HG03520 (cell line): ENCODE measurements at regions not wholly inside any gene's neighbourhood (a gene's known extent, or its start where the extent isn't known, plus 50 kb on each side); places are given as distances from the start of the nearest gene placed in this dataset.

ENCODE experiments used
- ATAC-seq: cut with Tn5 transposase; IDR thresholded peaks from one replicate; pipeline ENCODE4 v1.9.1; 2021; ENCODE audit warnings: mild to moderate bottlenecking, moderate library complexity; ENCODE audit not compliant: unreplicated experiment

DNA sequence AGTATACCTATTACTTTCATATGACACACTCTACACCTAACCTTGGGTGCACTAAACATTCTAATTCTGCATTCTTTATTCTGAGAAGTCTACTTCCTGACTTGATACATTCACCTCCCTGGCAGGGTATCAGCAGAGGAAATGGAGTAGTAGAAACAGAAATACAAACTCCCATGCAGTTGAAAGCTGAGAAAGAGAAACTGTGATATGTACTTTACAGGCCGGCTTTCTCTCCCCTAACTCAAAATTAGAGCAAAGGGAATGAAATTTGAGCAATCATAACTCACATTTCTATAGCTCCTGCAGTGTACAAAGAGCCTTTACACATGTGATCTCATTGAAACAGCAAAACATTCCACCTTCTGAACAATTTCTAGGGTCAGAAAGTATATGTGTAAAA is 135.5 kb upstream of the COL8A1 start:
- no peak for ATAC-seq

DNA sequence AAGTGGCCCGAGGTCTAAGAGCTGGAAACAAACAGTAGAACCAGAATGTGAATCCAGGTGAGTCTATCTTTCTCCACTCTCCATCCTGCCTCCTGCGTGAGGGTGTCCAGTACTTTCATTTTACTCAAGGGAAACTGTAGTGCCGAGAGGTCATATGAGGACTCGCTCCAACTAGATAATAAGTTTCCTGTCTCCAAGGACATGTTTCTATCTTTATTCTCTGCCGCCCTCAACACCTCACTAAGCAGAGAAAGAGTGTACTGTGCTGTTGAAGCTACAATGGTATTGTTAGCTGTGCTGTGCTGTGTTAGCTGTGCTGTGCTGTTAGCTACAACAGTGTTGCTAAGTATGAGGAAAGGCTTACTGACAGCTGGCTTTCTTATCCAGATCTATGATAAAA is 137.9 kb upstream of the COL8A1 start:
- no peak for ATAC-seq

DNA sequence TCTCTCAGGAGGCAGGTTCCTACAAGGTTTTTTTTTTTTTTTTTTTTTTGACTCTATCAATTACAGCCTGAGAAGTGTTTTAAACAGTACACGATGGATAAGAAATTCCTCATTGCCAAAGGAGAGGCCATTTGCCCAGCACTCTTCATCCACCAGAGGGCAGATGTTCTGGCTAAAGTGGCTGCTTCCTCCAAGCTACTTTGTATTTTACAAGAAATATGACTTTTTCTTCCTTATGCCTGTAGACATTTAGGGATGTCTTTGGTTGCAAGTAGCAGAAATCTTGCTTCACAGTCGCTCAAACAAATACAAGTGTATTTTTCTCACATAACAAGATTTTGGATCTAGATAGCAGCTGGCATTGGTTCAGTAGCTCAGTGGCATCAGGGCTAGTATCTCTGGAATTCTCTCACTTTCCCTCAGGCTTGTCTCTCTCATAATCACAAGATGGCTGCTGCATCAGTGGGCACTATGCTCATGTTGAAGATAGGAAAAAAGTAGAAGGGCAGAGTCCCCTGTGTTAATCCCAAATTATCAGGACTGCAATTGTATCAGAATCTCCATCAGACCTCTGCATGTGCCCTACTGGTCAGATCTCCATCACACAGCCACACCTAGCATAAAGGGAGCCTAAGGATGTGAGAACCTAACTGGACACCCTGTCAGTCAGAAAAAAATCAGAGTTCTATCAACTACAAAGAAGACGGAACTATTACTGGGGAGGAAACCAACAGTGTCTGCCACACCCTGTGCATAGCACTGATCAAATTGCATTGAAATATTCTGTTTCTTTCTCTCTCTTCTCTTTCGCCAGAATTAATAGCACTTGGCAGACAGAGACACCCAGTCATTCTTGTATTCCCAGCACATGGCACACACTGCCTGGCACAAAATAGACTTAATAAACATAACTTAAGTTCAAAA is 138.9 kb upstream of the COL8A1 start:
- ATAC-seq = no peak

DNA sequence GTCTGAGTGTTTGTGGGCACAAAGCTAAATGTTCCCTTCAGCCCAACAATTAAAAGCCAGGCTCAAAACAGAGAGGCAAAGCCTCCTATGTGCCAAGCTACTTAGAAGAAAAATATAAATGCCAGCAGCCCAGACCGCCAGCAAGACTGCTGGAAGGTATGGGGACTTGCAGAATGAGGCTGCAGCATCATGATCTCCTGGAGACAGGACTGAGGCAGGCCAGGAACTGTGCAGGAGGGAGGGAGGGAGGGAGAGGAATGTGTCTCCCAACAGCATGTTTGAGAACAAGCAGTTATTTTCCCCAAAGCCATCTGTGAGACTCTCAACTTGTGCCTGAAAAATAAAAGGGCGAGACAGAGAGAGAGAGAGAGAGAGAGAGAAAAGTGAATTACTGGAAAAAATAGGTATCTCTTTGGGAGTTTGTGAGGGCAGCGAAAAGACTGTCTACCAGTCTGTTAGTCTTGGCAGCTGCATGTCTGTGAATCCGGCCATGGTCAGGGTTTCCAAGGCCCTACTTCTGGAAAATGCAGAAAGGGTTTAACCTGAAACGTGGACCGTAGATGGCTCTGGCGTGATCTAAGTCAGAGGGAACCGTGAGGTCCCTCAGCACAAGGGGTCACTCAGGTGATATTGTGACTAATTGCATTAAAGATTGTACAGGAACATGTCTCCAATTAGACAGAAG is 139.7 kb upstream of the COL8A1 start:
- no peak for ATAC-seq

DNA sequence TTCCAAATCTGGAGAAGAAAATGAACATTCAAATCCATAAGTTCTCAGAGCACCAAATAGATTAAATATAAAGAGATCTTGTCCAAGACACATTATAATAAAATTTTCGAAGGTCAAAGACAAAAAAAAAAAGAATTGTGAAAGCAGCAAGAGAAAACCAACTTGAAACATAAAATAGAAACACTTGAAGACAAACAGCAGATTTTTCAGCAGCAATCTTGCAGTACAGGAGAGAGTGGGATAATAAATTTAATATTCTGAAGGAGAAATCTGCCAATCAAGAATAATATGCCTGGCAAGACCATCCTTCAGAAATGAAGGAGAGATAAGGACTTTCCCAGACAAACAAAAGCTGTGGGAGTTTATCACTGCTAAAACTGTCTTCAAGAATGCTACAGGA is 150.5 kb upstream of the COL8A1 start:
- ATAC-seq = no peak

DNA sequence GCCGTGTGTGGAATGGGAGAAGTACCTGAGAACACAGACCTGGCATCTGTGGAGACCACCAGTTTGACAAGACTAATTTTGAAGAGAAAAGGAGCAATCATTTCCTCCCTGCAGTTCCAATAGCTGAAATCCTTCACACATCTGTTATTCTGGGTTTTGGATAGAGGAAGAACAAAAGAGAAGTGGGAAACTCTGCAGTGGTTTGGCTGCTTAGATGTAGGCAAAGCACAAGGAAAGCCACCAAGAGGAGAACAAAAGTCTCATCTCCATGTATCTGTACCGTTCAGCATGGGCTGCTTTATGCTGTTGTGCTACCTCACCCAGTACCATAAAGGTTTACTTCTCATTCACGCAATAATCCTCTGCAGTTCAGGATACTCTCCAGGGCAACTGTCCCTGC is 153.1 kb upstream of the COL8A1 start:
- no peak for ATAC-seq

DNA sequence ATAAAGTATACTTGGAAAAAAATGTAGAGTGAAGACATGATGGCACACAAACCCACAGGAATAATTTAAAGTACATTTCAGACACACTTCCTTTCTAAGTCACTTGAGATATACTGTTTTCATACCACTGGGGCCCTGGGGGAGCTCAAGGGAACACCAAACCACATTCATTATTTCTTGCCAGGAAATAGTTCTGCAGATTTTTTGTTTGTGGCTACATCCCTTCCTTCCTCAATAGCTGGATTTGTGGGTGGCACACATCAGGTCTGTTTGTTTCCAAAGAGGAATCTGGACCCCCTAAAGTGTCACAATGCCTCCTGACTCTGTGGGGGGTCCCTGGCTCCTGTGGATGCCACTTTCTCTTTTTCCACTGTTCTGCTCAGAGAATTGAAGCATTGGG is 153.5 kb upstream of the COL8A1 start:
- no peak for ATAC-seq

DNA sequence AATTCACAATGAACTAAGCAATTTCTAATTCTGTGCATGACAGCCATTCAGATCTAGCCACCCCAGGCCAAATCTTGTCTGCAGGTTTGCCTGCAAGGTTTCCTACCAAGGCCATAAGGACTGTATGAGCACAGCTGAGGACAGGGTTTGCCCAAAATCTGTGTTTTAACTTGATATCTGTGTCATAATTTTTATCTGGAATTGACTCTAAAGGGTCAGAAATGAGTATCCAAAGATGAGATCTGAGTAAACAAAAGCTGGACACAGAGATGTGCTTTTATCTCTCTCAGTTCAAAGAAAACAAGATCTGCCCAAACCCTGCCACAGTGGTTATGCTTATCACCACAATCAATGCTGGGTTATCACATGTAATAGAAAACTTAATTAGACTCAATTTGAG is 154.6 kb upstream of the COL8A1 start:
- no peak for ATAC-seq

DNA sequence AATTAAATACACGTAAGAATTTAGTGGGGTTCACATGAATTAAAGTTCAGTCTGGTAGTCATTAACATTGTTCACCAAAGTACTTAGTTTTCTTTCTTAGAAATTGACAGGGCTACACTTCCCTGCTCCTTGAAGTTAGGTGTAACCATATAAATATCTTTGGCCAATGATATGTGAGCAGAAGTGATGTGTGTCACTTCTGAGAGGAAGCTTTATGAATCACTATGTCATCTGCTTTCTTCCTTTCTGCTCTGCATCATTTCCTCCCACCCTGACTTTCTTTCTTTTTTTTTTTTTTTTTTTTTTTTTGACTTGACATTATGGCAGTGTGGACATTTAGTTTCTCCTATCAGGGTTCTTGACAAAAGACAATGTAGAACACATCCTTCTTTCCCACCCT is 156.2 kb upstream of the COL8A1 start:
- no peak for ATAC-seq

DNA sequence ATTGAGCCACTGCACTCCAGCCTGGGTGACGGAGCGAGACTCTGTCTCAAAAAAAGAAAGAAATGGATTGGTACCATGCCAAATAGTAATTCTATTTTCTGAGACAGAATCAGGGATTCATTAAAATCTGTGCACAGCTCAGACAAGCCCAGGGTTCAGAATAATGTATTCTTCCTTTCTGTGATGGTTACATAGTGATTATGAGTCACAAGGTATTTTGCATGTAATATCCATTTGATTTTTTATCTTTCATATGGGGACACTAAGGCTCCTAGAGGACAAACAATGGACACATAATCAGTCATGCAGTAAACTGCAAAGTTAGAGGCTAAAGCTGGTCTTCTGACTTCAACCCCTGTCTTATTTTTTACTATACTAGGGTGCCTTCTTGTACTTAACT is 156.8 kb upstream of the COL8A1 start:
- ATAC-seq = no peak

DNA sequence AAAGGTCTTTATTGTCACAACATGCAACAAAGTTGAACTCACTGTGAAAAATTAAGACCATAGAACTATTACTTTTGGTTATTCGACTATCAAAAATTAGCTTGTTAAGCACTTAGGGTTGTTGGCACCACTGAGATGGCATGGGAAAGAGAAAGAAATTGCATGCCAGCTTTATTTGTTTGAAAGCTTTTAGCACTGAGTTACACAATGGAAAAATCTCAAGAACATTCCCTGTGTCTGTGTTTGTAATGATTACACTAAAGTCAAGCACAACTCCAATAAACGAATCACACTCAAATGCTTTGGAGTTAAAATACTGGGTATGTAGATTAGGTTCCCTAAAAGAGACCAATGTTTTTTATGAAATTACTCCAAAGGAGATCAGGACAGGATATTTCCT is 158.6 kb upstream of the COL8A1 start:
- no peak for ATAC-seq

DNA sequence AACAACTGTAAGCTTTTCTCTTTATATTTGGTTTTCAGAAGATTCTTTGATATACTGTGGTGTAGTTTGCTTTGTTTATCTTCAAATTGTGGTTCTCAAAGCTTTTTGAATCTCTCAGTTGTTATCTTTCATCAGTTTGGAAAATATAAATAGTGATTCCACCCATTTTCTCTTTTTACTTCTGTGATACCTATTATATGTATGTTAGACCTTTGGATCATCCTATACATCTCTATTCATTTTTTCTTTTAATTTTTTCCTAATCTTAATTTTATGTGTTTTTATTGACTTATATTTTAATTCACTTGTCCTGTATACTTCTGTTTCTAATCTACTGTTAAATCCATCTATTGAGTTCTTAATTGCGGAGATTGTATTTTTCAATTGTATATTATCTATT is 160.7 kb upstream of the COL8A1 start:
- no peak for ATAC-seq

DNA sequence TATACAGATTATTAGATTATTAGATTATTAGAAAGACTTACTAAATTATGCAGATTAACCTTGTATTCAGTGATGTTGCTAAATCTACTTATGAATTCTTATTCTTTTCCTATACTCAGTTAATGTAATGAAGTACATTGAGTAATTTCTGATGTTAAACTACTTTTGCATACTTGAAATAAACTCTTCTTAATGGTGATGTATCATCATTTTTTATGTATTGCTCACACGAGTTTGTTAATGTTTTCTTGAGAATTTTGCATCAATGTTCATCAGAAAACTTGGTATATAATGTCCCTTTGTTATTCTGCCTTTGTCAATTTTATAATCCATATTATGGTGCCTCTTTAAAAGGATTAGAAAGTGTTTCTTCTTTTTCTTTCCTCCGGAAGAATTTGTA is 163.2 kb upstream of the COL8A1 start:
- ATAC-seq = no peak

DNA sequence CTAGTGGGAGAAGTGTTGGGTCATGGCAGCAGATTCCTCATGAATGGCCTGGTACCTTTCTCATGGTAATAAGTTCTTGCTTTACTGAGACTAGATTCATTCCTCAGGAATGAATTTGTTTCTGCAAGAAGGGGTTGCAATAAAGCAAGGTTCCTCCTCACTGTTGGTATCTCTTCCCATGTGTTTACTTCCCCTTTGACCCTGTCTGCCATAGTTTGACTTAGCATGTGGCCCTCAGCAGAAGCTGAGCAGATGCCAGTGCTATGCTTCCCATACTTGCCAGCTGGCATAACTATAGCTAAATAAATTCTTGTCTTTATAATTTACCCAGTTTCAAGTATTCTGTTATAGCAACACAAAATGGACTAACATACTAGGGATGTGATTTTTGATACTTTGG is 163.6 kb upstream of the COL8A1 start:
- no peak for ATAC-seq

DNA sequence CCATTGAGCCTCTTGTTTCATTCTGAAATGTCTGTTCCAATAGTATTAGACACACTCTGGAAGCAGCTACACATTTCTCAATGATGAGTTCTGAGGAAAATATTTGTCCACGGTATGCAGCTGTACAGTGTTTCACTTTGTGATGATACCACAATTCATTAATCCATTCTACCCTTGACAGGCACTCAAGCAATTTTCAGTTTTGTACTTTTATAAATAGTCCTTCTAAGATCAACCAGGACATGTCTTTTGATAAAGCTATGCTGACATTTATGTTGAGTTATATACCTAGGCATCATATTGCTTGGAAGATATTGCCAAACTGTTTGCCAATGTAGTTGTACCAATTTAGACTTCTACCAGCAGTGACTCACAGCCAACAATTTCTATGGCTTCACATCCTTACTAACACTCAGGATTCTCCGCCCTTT is 165.1 kb upstream of the COL8A1 start:
- ATAC-seq = no peak

DNA sequence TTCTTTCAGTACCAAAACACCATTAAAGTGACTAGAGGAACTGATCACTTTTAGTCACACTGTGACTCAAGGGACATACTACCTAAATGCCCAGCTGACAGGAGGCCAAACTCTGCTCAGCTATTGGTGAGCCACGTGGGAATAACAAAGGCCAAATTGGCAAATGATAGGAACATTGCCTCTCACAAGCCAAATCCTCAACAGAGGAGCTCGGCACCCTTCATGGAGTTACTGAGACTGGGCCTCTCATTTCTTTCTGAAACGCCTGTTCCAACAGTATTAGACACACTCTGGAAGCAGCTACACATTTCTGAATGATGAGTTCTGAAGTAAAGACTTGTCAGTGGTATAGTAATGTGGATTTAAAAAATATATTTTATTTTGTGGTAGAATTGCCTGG is 166.0 kb upstream of the COL8A1 start:
- no peak for ATAC-seq

DNA sequence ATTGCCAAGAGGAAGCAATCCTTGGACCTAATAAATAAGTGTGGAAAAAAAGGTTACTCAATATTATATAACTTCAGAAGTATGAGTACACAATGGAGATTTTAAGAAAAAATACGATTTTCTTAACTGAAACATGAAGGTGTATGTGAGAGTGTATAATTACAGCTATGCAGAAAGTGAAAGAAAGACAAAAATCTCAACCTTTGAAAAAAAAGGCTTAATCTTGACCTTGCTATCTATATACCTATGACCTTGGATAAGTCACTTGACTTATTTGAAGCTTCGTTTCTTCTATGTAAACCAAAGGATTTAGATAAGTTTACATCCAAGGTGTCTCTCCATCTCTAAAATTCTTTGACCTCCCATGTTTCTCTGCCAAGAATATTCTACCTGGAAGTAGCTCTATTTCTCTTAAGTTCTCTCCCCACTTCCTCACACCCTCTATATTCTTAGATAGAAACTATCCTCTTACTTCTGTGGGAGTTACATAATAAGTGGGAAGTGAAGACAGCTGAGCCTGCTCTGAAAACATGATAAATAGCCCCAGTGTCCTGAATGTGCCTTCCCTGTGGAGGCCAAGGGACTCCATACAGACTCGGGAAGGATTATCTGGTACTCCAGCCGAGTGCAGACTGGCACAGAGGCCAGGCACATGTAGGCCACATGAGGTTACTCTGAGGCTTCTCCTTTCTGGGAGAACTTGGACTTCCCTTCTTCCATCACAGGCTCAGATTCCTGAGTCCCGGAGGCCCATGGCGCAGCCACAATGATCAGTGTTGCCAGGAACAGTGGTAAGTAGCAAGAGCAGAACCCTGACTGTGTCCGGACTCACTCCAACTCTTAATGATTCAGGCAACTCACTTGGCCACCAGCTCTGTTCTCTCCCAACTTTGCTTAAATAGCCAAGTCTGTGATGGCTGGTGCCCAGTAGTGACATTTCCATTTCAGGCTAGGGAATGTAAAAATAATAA is 166.8 kb upstream of the COL8A1 start:
- no peak for ATAC-seq

DNA sequence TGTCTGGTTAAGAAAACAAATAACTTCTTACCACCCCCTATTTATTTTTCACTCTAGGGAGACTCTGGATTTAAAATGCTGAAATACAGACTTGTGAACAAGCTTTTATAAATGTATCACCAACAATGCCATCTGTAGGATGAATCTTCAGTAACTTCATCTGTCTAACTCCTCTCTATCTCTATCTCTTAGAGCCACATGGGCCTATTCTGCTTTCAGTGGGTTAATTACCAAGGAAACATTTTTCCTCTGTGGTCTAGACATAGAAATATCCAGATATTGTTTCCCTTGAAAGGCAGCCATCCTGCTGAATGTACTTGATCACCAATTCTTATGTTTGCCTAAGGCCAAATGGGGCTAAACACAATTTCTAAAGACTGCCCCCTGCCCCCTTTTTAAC is 167.6 kb upstream of the COL8A1 start:
- no peak for ATAC-seq

DNA sequence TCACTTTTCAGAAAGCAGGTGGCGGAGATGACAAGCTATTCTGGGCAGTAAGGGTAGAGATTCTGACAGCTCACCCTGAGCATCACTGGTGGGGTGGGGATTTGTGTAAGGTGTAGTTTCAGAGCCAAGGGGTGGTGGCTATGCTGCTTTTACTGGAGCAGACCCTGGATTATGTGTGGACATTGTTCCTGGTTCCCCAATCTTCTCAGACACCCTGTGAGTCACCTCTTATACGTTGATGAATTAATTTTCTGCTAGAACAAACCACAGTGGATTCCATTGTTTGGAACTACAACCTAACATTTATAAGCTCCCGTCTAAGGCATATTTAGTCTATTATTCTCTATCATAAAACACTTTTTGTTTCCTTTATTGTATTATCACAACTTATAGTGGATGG is 169.5 kb upstream of the COL8A1 start:
- no peak for ATAC-seq

DNA sequence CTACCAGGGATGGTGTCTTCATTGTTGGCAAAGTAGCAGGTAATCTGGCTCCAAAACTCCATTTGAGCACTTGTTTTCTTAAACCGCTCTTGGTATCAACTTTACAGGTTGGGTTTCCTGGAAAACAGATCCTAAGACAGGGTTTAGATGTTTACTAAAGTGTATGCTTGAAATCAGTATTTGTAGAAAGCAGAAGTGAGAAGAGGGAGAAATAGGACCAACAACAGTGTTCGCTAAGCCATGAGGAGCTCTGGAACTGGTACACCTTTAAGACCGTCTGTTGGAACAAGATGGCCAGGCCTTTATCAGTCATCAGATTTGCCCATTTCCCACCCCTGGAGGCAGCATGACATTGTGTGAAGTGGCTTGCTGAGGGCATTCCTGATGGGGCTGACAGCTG is 171.0 kb upstream of the COL8A1 start:
- no peak for ATAC-seq

DNA sequence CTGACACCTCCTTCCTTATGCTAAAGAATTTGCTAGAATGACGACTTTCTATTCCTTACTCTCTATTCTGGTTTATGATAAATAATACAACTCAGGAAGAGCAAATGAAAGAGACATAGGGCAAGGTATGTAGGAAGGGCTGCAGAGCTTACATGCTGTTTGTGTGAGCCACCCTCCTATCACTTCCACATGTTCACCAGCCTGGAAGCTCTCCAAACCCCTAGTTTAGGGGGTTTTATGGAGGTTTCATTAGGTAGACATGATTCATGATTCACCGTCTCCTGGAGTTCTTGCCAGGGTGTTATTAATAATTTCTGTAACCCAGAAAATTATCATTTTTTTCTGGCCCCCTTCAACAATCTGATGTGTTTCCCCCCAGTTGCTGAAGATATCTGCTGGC is 172.1 kb upstream of the COL8A1 start:
- ATAC-seq = no peak
